ENCODE measurements at regions not wholly inside any gene's neighbourhood (a gene's known extent, or its start where the extent isn't known, plus 50 kb on each side); places are given as distances from the start of the nearest gene placed in this dataset.

GRCh38 chr1:76784502-76784901, 82.8 kb upstream of the ST6GALNAC5 start:
- no TSS peak for BruUV-seq (replicated peaks)
- Histone ChIP-seq H3K23ac (ENCODE audit: low read depth, low read length) (no peak overlapping the region), H3K9me1 (ENCODE audit: insufficient read depth, low read length) (no peaks in the 10 kb centered on the region), H3K36me3 (ENCODE audit: control insufficient read depth, insufficient read depth, low read length) (no peaks in the 10 kb centered on the region), H3K27ac (ENCODE audit: insufficient read depth, low read length) (no peak overlapping the region), H4K91ac (ENCODE audit: insufficient read depth, low read depth, low read length) (no peak overlapping the region), H3K14ac (replicated peaks; ENCODE audit: low read depth, low read length) (no peak overlapping the region), H4K8ac (ENCODE audit: low read depth in 2 of 2, low read length in 2 of 2) (no peak overlapping the region), H3K79me1 (ENCODE audit: low read depth in 1 of 2, low read length in 2 of 2) (no peaks in the 10 kb centered on the region), H3K4me2 (ENCODE audit: low read depth, low read length) (no peak overlapping the region), H2BK5ac (ENCODE audit: low read depth, low read length, poor library complexity, severe bottlenecking) (no peak overlapping the region), H2BK120ac (ENCODE audit: low read depth, low read length) (no peak overlapping the region), H3K56ac (ENCODE audit: extremely low read depth, insufficient read depth, low read length) (no peak overlapping the region), H4K5ac (ENCODE audit: low read depth, low read length) (no peak overlapping the region), H3K4me3 (ENCODE audit: insufficient read depth, low read depth, low read length) (no peak overlapping the region), H2AFZ (replicated peaks; ENCODE audit: low read length, poor library complexity) (no peak overlapping the region), H3K9me3 (ENCODE audit: control insufficient read depth, insufficient read depth, low read length) (no peaks in the 10 kb centered on the region), H2AK9ac (replicated peaks; ENCODE audit: low read depth, low read length, poor library complexity) (no peak overlapping the region), H3K4me1 (ENCODE audit: control insufficient read depth, insufficient read depth, low read length) (no peaks in the 10 kb centered on the region), H2BK15ac (ENCODE audit: low read depth, low read length) (no peak overlapping the region), H3K27me3 (ENCODE audit: control insufficient read depth, insufficient read depth, low read length) (no peaks in the 10 kb centered on the region), H3K4ac (ENCODE audit: low read depth, low read length) (no peak overlapping the region), H3K18ac (ENCODE audit: low read depth, low read length) (no peak overlapping the region), H3K9ac (ENCODE audit: low read depth, low read length) (no peak overlapping the region), H2BK20ac (ENCODE audit: low read depth, low read length) (no peak overlapping the region), H2AK5ac (ENCODE audit: low read depth, low read length) (no peak overlapping the region), H4K20me1 (ENCODE audit: insufficient read depth, low read length) (no peaks in the 10 kb centered on the region)
- ChIA-PET POLR2A (ENCODE audit: unreplicated experiment) (no interaction called here), CTCF (no interaction called here)
- ATAC-seq (ENCODE audit: low read depth) = no peak
- in situ Hi-C loops (cut with MboI; ENCODE audit: low sequenced_read_pairs) (no loop called here), intact Hi-C loops (cut with micrococcal nuclease) (no loop called here), dilution Hi-C loops (cut with HindIII; ENCODE audit: low sequenced_read_pairs, unreplicated experiment) (no loop called here)
- DNase-seq = no peak
- TF ChIP-seq MAFK (IDR thresholded peaks at IDR 0.05; ENCODE audit: low read depth, low read length) (no peak), SMC3 (IDR thresholded peaks at IDR 0.05; ENCODE audit: low read depth, low read length) (no peak), NFE2L2 (IDR thresholded peaks at IDR 0.05; ENCODE audit: low read depth, low read length) (no peak), RCOR1 (IDR thresholded peaks at IDR 0.05; ENCODE audit: insufficient replicate concordance, low read length) (no peak), MAZ (IDR thresholded peaks at IDR 0.05; ENCODE audit: borderline replicate concordance, low read depth, low read length) (no peak), BHLHE40 (IDR thresholded peaks at IDR 0.05; ENCODE audit: low read depth, low read length) (no peak), FOS (IDR thresholded peaks at IDR 0.05; ENCODE audit: low read depth, low read length) (no peak), RAD21 (IDR thresholded peaks at IDR 0.05; ENCODE audit: low read length) (no peak), POLR2A (IDR thresholded peaks at IDR 0.05; ENCODE audit: low read depth, low read length) (no peak), MXI1 (IDR thresholded peaks at IDR 0.05; ENCODE audit: borderline replicate concordance, low read depth, low read length) (no peak), RFX5 (IDR thresholded peaks at IDR 0.05; ENCODE audit: low read depth, low read length) (no peak), CHD1 (IDR thresholded peaks at IDR 0.05; ENCODE audit: low read depth, low read length) (no peak), CEBPB (IDR thresholded peaks at IDR 0.05; ENCODE audit: low read depth, low read length) (no peak), ELK1 (IDR thresholded peaks at IDR 0.05; ENCODE audit: borderline replicate concordance, low read depth, low read length) (no peak)
- TF ChIP-seq, protein P1, sequence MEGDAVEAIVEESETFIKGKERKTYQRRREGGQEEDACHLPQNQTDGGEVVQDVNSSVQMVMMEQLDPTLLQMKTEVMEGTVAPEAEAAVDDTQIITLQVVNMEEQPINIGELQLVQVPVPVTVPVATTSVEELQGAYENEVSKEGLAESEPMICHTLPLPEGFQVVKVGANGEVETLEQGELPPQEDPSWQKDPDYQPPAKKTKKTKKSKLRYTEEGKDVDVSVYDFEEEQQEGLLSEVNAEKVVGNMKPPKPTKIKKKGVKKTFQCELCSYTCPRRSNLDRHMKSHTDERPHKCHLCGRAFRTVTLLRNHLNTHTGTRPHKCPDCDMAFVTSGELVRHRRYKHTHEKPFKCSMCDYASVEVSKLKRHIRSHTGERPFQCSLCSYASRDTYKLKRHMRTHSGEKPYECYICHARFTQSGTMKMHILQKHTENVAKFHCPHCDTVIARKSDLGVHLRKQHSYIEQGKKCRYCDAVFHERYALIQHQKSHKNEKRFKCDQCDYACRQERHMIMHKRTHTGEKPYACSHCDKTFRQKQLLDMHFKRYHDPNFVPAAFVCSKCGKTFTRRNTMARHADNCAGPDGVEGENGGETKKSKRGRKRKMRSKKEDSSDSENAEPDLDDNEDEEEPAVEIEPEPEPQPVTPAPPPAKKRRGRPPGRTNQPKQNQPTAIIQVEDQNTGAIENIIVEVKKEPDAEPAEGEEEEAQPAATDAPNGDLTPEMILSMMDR (conservative IDR thresholded peaks at IDR 0.05; ENCODE audit: low read depth, low read length) = no peak
- TF ChIP-seq, protein P2, sequence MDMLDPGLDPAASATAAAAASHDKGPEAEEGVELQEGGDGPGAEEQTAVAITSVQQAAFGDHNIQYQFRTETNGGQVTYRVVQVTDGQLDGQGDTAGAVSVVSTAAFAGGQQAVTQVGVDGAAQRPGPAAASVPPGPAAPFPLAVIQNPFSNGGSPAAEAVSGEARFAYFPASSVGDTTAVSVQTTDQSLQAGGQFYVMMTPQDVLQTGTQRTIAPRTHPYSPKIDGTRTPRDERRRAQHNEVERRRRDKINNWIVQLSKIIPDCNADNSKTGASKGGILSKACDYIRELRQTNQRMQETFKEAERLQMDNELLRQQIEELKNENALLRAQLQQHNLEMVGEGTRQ (IDR thresholded peaks at IDR 0.05; ENCODE audit: low read depth, low read length) = no peak

All from IMR-90 (cell line).